ENCODE measurements at regions not wholly inside any gene's neighbourhood (a gene's known extent, or its start where the extent isn't known, plus 50 kb on each side); places are given as distances from the start of the nearest gene placed in this dataset.

DNA sequence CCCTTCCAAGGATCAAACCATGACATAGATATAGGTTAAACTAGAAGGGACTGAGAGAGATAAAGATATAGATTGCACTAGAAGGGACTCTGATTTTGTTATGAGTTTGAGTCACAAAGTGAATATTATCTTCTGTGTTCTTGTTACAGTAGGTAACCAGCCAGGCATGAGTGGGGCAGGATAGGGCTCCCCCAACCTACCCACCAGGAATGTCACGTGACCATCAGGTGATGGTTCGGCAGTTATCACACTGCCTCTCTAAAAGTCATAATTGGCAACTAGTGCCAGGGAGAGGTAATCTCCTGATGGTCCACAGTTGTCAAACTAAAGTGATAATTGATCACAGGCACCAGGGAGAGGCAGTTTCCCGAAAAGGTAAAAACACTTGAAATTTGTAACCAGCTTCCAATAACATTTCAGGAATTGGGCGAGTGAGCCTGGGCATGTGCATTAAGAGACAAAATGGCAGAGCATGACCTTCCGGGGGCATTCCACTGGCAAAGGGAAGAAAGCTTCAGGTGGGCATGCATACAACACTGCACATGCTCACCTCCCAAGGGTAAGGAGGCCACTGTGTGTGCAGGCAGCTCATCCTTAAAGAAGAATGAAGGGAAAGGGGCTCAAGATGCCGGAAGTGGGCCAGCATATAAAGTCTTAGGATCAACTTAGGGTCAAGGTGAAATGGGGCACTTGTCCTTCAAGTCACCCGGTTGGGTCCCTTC lies 533.6 kb upstream of the HTR2C start:
- DNase-seq (ENCODE audit: low spot score) (no peak), ATAC-seq (no peak)
- H3K4me3 Mint-ChIP-seq, result no peak overlapping the region
- peaks cover 24% of the 10 kb centered on the region for H3K79me2 ChIP-seq (replicated peaks; ENCODE audit: insufficient read depth)
- H3K4me2 ChIP-seq, result no peak overlapping the region
- H3K36me3 ChIP-seq (ENCODE audit: insufficient read depth), result no peaks in the 10 kb centered on the region
- TF ChIP-seq STAT1 (IDR thresholded peaks at IDR 0.05; ENCODE audit: unreplicated experiment), result no peak
- TF ChIP-seq JUNB (IDR thresholded peaks at IDR 0.05; ENCODE audit: unreplicated experiment), result no peak
- TF ChIP-seq, protein P1, sequence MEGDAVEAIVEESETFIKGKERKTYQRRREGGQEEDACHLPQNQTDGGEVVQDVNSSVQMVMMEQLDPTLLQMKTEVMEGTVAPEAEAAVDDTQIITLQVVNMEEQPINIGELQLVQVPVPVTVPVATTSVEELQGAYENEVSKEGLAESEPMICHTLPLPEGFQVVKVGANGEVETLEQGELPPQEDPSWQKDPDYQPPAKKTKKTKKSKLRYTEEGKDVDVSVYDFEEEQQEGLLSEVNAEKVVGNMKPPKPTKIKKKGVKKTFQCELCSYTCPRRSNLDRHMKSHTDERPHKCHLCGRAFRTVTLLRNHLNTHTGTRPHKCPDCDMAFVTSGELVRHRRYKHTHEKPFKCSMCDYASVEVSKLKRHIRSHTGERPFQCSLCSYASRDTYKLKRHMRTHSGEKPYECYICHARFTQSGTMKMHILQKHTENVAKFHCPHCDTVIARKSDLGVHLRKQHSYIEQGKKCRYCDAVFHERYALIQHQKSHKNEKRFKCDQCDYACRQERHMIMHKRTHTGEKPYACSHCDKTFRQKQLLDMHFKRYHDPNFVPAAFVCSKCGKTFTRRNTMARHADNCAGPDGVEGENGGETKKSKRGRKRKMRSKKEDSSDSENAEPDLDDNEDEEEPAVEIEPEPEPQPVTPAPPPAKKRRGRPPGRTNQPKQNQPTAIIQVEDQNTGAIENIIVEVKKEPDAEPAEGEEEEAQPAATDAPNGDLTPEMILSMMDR (conservative IDR thresholded peaks at IDR 0.05; ENCODE audit: low read depth in 2 of 2), result no peak
- TF ChIP-seq, protein P2, sequence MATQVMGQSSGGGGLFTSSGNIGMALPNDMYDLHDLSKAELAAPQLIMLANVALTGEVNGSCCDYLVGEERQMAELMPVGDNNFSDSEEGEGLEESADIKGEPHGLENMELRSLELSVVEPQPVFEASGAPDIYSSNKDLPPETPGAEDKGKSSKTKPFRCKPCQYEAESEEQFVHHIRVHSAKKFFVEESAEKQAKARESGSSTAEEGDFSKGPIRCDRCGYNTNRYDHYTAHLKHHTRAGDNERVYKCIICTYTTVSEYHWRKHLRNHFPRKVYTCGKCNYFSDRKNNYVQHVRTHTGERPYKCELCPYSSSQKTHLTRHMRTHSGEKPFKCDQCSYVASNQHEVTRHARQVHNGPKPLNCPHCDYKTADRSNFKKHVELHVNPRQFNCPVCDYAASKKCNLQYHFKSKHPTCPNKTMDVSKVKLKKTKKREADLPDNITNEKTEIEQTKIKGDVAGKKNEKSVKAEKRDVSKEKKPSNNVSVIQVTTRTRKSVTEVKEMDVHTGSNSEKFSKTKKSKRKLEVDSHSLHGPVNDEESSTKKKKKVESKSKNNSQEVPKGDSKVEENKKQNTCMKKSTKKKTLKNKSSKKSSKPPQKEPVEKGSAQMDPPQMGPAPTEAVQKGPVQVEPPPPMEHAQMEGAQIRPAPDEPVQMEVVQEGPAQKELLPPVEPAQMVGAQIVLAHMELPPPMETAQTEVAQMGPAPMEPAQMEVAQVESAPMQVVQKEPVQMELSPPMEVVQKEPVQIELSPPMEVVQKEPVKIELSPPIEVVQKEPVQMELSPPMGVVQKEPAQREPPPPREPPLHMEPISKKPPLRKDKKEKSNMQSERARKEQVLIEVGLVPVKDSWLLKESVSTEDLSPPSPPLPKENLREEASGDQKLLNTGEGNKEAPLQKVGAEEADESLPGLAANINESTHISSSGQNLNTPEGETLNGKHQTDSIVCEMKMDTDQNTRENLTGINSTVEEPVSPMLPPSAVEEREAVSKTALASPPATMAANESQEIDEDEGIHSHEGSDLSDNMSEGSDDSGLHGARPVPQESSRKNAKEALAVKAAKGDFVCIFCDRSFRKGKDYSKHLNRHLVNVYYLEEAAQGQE (IDR thresholded peaks at IDR 0.05; ENCODE audit: unreplicated experiment), result no peak
- TF ChIP-seq CREB1 (CRISPR knock-in tag; IDR thresholded peaks at IDR 0.05; ENCODE audit: low read depth), result no peak
- no peak for TF ChIP-seq ZNF331 (CRISPR knock-in tag; IDR thresholded peaks at IDR 0.05; ENCODE audit: low read depth)
- TF ChIP-seq, protein P3, sequence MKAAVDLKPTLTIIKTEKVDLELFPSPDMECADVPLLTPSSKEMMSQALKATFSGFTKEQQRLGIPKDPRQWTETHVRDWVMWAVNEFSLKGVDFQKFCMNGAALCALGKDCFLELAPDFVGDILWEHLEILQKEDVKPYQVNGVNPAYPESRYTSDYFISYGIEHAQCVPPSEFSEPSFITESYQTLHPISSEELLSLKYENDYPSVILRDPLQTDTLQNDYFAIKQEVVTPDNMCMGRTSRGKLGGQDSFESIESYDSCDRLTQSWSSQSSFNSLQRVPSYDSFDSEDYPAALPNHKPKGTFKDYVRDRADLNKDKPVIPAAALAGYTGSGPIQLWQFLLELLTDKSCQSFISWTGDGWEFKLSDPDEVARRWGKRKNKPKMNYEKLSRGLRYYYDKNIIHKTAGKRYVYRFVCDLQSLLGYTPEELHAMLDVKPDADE (IDR thresholded peaks at IDR 0.05), result no peak
- TF ChIP-seq ZNF114 (CRISPR knock-in tag; IDR thresholded peaks at IDR 0.05), result no peak
- no peak; the same call in 1 of the 2 replicates for TF ChIP-seq POLR2AphosphoS5 (IDR thresholded peaks at IDR 0.05; ENCODE audit: low read depth)
- TF ChIP-seq EZH2phosphoT487 (IDR thresholded peaks at IDR 0.05; ENCODE audit: unreplicated experiment), result no peak
- TF ChIP-seq, protein P4, sequence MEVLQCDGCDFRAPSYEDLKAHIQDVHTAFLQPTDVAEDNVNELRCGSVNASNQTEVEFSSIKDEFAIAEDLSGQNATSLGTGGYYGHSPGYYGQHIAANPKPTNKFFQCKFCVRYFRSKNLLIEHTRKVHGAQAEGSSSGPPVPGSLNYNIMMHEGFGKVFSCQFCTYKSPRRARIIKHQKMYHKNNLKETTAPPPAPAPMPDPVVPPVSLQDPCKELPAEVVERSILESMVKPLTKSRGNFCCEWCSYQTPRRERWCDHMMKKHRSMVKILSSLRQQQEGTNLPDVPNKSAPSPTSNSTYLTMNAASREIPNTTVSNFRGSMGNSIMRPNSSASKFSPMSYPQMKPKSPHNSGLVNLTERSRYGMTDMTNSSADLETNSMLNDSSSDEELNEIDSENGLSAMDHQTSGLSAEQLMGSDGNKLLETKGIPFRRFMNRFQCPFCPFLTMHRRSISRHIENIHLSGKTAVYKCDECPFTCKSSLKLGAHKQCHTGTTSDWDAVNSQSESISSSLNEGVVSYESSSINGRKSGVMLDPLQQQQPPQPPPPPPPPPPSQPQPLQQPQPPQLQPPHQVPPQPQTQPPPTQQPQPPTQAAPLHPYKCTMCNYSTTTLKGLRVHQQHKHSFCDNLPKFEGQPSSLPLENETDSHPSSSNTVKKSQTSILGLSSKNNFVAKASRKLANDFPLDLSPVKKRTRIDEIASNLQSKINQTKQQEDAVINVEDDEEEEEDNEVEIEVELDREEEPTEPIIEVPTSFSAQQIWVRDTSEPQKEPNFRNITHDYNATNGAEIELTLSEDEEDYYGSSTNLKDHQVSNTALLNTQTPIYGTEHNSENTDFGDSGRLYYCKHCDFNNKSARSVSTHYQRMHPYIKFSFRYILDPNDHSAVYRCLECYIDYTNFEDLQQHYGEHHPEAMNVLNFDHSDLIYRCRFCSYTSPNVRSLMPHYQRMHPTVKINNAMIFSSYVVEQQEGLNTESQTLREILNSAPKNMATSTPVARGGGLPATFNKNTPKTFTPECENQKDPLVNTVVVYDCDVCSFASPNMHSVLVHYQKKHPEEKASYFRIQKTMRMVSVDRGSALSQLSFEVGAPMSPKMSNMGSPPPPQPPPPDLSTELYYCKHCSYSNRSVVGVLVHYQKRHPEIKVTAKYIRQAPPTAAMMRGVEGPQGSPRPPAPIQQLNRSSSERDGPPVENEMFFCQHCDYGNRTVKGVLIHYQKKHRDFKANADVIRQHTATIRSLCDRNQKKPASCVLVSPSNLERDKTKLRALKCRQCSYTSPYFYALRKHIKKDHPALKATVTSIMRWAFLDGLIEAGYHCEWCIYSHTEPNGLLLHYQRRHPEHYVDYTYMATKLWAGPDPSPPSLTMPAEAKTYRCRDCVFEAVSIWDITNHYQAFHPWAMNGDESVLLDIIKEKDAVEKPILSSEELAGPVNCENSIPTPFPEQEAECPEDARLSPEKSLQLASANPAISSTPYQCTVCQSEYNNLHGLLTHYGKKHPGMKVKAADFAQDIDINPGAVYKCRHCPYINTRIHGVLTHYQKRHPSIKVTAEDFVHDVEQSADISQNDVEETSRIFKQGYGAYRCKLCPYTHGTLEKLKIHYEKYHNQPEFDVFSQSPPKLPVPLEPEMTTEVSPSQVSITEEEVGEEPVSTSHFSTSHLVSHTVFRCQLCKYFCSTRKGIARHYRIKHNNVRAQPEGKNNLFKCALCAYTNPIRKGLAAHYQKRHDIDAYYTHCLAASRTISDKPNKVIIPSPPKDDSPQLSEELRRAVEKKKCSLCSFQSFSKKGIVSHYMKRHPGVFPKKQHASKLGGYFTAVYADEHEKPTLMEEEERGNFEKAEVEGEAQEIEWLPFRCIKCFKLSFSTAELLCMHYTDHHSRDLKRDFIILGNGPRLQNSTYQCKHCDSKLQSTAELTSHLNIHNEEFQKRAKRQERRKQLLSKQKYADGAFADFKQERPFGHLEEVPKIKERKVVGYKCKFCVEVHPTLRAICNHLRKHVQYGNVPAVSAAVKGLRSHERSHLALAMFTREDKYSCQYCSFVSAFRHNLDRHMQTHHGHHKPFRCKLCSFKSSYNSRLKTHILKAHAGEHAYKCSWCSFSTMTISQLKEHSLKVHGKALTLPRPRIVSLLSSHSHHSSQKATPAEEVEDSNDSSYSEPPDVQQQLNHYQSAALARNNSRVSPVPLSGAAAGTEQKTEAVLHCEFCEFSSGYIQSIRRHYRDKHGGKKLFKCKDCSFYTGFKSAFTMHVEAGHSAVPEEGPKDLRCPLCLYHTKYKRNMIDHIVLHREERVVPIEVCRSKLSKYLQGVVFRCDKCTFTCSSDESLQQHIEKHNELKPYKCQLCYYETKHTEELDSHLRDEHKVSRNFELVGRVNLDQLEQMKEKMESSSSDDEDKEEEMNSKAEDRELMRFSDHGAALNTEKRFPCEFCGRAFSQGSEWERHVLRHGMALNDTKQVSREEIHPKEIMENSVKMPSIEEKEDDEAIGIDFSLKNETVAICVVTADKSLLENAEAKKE (CRISPR knock-in tag; IDR thresholded peaks at IDR 0.05), result no peak
- no peak for TF ChIP-seq NANOG (IDR thresholded peaks at IDR 0.05; ENCODE audit: borderline replicate concordance)
- no peak for TF ChIP-seq EZH2 (IDR thresholded peaks at IDR 0.05; ENCODE audit: low read depth, unreplicated experiment)
- no peaks in the 10 kb centered on the region for H3K27me3 ChIP-seq (ENCODE audit: insufficient read depth)
- H4K20me1 ChIP-seq (replicated peaks; ENCODE audit: insufficient read depth), result no peaks in the 10 kb centered on the region
- H3K4me3 ChIP-seq, result no peak overlapping the region
- H3K4me1 Mint-ChIP-seq, result peaks cover 14% of the 10 kb centered on the region
- H3F3A ChIP-seq (replicated peaks; ENCODE audit: low read depth), result 0 out of 2 replicates have a peak, but pooled peaks cover 5% of the 10 kb centered on the region
- H2AFZ ChIP-seq, result no peak overlapping the region
- no peak overlapping the region for H3K27ac Mint-ChIP-seq
- no peaks in the 10 kb centered on the region for H3K9me2 ChIP-seq (ENCODE audit: insufficient read depth)
- peaks cover 4% of the 10 kb centered on the region for H3K27me3 Mint-ChIP-seq (ENCODE audit: insufficient read depth, low read depth, poor library complexity)
- peaks cover 14% of the 10 kb centered on the region; the same call in 2 of the 3 replicates for H3K36me3 Mint-ChIP-seq (ENCODE audit: low read depth)
- H3K27ac ChIP-seq (ENCODE audit: low read depth), result peak overlapping the region; percentile 80
- H3K4me1 ChIP-seq (ENCODE audit: insufficient read depth), result peaks cover 12% of the 10 kb centered on the region
- H3K9me3 Mint-ChIP-seq, result no peaks in the 10 kb centered on the region

All from GM23338 (cell line).